Karpas-422 (cell line): ENCODE measurements at regions not wholly inside any gene's neighbourhood (a gene's known extent, or its start where the extent isn't known, plus 50 kb on each side); places are given as distances from the start of the nearest gene placed in this dataset.

Experiments used
- DNase-seq: peaks from one replicate; pipeline ENCODE4 v3.0.0-alpha.2; 2015
- H2AFZ ChIP-seq: fragments of 200-600 bp; sonication (generic); 2 replicates; pipeline ENCODE4 v1.6.1; 2014; ENCODE audit warnings: antibody characterized with exemption, low read length, mixed read lengths
- H3K27ac ChIP-seq: fragments of 200-600 bp; sonication (generic); 2 replicates; pipeline ENCODE4 v1.5.1; 2014; ENCODE audit warnings: mild to moderate bottlenecking, low read length, moderate library complexity
- H3K27me3 ChIP-seq: fragments of 200-600 bp; sonication (generic); 2 replicates; pipeline ENCODE4 v1.6.1; 2014; ENCODE audit warnings: low read length, mixed read lengths
- H3K36me3 ChIP-seq: fragments of 200-600 bp; sonication (generic); 2 replicates; pipeline ENCODE4 v1.6.1; 2014; ENCODE audit warnings: low read length, mixed read lengths; ENCODE audit not compliant: insufficient read depth
- H3K4me1 ChIP-seq: fragments of 200-600 bp; sonication (generic); 2 replicates; pipeline ENCODE4 v1.6.1; 2014; ENCODE audit warnings: mild to moderate bottlenecking, low read length, mixed read lengths
- H3K4me2 ChIP-seq: fragments of 200-600 bp; sonication (generic); 2 replicates; pipeline ENCODE4 v1.6.1; 2014; ENCODE audit warnings: low read length, low read depth, mild to moderate bottlenecking; ENCODE audit not compliant: poor library complexity, severe bottlenecking
- H3K4me3 ChIP-seq: fragments of 200-600 bp; sonication (generic); 2 replicates; pipeline ENCODE4 v1.5.1; 2014; ENCODE audit warnings: mild to moderate bottlenecking, antibody characterized with exemption, low read length, mixed read lengths
- H3K79me2 ChIP-seq: fragments of 200-600 bp; sonication (generic); 2 replicates; pipeline ENCODE4 v1.6.1; 2014; ENCODE audit warnings: mild to moderate bottlenecking, low read length, mixed read lengths
- H3K9ac ChIP-seq: fragments of 200-600 bp; sonication (generic); 2 replicates; pipeline ENCODE4 v1.6.0; 2014; ENCODE audit warnings: low read length
- H3K9me2 ChIP-seq: fragments of 200-600 bp; sonication (generic), shearing (Covaris generic); replicated peaks from 2 replicates; pipeline ENCODE4 v1.6.0; 2014; ENCODE audit warnings: mild to moderate bottlenecking, low read length, moderate library complexity; ENCODE audit not compliant: insufficient read depth
- H3K9me3 ChIP-seq: fragments of 300-700, 200-600 bp; sonication (generic); 2 replicates; pipeline ENCODE4 v1.6.1; 2014; ENCODE audit warnings: low read length, mixed read lengths
- H4K20me1 ChIP-seq: fragments of 200-600 bp; sonication (generic); 2 replicates; pipeline ENCODE4 v1.6.1; 2014; ENCODE audit warnings: mild to moderate bottlenecking, antibody characterized with exemption, low read length, low read depth; ENCODE audit not compliant: insufficient read depth

- Histone ChIP-seq H4K20me1 (no peaks in the 10 kb centered on the region), H3K9ac (no peak overlapping the region), H3K36me3 (no peaks in the 10 kb centered on the region), H3K4me3 (no peak overlapping the region), H2AFZ (no peak overlapping the region), H3K9me3 (no peaks in the 10 kb centered on the region), H3K79me2 (no peaks in the 10 kb centered on the region), H3K4me1 (no peaks in the 10 kb centered on the region), H3K9me2 (no peaks in the 10 kb centered on the region), H3K27me3 (no peaks in the 10 kb centered on the region), H3K4me2 (no peak overlapping the region), H3K27ac (no peak overlapping the region)
- DNase-seq, result no peak
Measured at GRCh38 chr5:61771062-61771461, 439.0 kb downstream of the ZSWIM6 start.

DNA sequence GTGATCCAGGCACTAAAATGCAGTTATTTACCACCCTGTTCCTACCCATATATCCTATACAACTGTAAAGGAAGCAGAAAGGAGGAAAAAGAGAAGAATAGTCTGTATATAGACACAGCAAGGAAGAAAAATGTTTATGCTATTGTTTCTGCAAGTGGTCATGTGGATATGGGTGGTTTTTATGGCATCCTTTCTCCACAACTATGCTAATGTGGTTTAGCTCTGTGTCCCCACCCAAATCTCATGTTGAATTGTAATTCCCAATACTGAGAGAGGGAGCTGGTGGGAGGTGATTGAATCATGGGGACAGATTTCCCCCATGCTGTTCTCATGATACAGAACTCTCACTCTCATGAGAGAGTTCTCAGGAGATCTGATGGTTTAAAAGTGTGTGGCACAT is 439.8 kb downstream of the ZSWIM6 start:
- H3K27me3 ChIP-seq, result no peaks in the 10 kb centered on the region
- no peak overlapping the region for H3K27ac ChIP-seq
- H2AFZ ChIP-seq, result no peak overlapping the region
- no peaks in the 10 kb centered on the region for H3K36me3 ChIP-seq
- no peak overlapping the region for H3K9ac ChIP-seq
- no peaks in the 10 kb centered on the region for H3K79me2 ChIP-seq
- H3K4me1 ChIP-seq, result no peaks in the 10 kb centered on the region
- DNase-seq, result no peak
- H3K4me3 ChIP-seq, result no peak overlapping the region
- no peaks in the 10 kb centered on the region for H4K20me1 ChIP-seq
- no peaks in the 10 kb centered on the region for H3K9me2 ChIP-seq
- H3K9me3 ChIP-seq, result no peaks in the 10 kb centered on the region
- no peak overlapping the region for H3K4me2 ChIP-seq

GRCh38 chr5:61775901-61776300 is 443.8 kb downstream of the ZSWIM6 start:
- Histone ChIP-seq H3K4me2 (no peak overlapping the region), H3K9me2 (no peaks in the 10 kb centered on the region), H3K9me3 (no peaks in the 10 kb centered on the region), H3K27ac (no peak overlapping the region), H3K79me2 (no peaks in the 10 kb centered on the region), H2AFZ (no peak overlapping the region), H3K4me1 (peaks cover 5% of the 10 kb centered on the region; the same call in 1 of the 2 replicates), H3K27me3 (no peaks in the 10 kb centered on the region), H4K20me1 (no peaks in the 10 kb centered on the region), H3K36me3 (no peaks in the 10 kb centered on the region), H3K4me3 (no peak overlapping the region), H3K9ac (no peak overlapping the region)
- DNase-seq, result no peak

- peaks cover 5% of the 10 kb centered on the region; the same call in 1 of the 2 replicates for H3K4me1 ChIP-seq
- H2AFZ ChIP-seq, result no peak overlapping the region
- no peak overlapping the region for H3K4me3 ChIP-seq
- no peaks in the 10 kb centered on the region for H3K9me2 ChIP-seq
- no peak overlapping the region for H3K27ac ChIP-seq
- no peak overlapping the region for H3K4me2 ChIP-seq
- H3K9ac ChIP-seq, result no peak overlapping the region
- no peak for DNase-seq
- H3K9me3 ChIP-seq, result no peaks in the 10 kb centered on the region
- no peaks in the 10 kb centered on the region for H3K79me2 ChIP-seq
- no peaks in the 10 kb centered on the region for H3K36me3 ChIP-seq
- H4K20me1 ChIP-seq, result no peaks in the 10 kb centered on the region
- no peaks in the 10 kb centered on the region for H3K27me3 ChIP-seq
Measured at GRCh38 chr5:61777292-61777691, 445.2 kb downstream of the ZSWIM6 start.

GRCh38 chr5:61779743-61780142 is 447.7 kb downstream of the ZSWIM6 start:
- no peaks in the 10 kb centered on the region for H4K20me1 ChIP-seq
- no peaks in the 10 kb centered on the region for H3K36me3 ChIP-seq
- no peaks in the 10 kb centered on the region for H3K9me2 ChIP-seq
- no peak overlapping the region for H3K27ac ChIP-seq
- no peak overlapping the region for H3K4me2 ChIP-seq
- H3K4me1 ChIP-seq, result peaks cover 5% of the 10 kb centered on the region; the same call in 1 of the 2 replicates
- H3K9me3 ChIP-seq, result no peaks in the 10 kb centered on the region
- DNase-seq, result no peak
- H3K27me3 ChIP-seq, result no peaks in the 10 kb centered on the region
- H2AFZ ChIP-seq, result no peak overlapping the region
- H3K9ac ChIP-seq, result no peak overlapping the region
- H3K4me3 ChIP-seq, result no peak overlapping the region
- no peaks in the 10 kb centered on the region for H3K79me2 ChIP-seq

GRCh38 chr5:61783481-61783880 is 451.4 kb downstream of the ZSWIM6 start:
- Histone ChIP-seq H3K36me3 (no peaks in the 10 kb centered on the region), H3K9me3 (no peaks in the 10 kb centered on the region), H4K20me1 (no peaks in the 10 kb centered on the region), H3K4me2 (no peak overlapping the region), H3K9ac (no peak overlapping the region), H3K4me1 (no peaks in the 10 kb centered on the region), H3K9me2 (no peaks in the 10 kb centered on the region), H3K27ac (no peak overlapping the region), H3K79me2 (no peaks in the 10 kb centered on the region), H2AFZ (no peak overlapping the region), H3K27me3 (no peaks in the 10 kb centered on the region), H3K4me3 (no peak overlapping the region)
- no peak for DNase-seq

- Histone ChIP-seq H3K9me2 (no peaks in the 10 kb centered on the region), H3K36me3 (no peaks in the 10 kb centered on the region), H3K79me2 (no peaks in the 10 kb centered on the region), H3K4me2 (no peak overlapping the region), H3K4me3 (no peak overlapping the region), H3K4me1 (no peaks in the 10 kb centered on the region), H4K20me1 (no peaks in the 10 kb centered on the region), H3K27me3 (no peaks in the 10 kb centered on the region), H3K9me3 (no peaks in the 10 kb centered on the region), H3K27ac (no peak overlapping the region), H3K9ac (no peak overlapping the region), H2AFZ (no peak overlapping the region)
- no peak for DNase-seq
Measured at GRCh38 chr5:61784341-61784740, 452.3 kb downstream of the ZSWIM6 start.

DNA sequence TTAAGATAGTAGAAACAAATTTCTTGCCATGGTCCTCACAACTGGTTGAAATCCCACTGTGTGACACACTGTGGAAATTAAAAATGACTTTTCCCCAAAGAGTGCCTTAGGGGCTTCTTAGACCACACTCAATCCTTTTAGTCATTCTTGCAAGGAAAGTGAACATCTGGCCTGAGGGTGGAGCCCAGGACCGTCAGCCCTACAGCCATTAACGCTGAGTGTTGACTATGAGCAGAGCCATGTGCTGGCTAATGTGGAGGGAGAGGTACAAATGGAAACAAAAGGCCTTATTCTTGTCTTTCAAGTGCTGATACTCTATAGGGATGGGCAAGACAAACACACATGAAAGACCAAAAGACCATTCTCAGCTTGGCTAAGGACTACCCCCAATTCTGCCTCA is 456.5 kb downstream of the ZSWIM6 start:
- no peak for DNase-seq
- no peaks in the 10 kb centered on the region for H3K9me3 ChIP-seq
- no peak overlapping the region for H3K9ac ChIP-seq
- no peaks in the 10 kb centered on the region for H3K36me3 ChIP-seq
- no peak overlapping the region for H3K27ac ChIP-seq
- no peaks in the 10 kb centered on the region for H3K9me2 ChIP-seq
- H2AFZ ChIP-seq, result no peak overlapping the region
- no peak overlapping the region for H3K4me2 ChIP-seq
- no peaks in the 10 kb centered on the region for H3K79me2 ChIP-seq
- no peaks in the 10 kb centered on the region for H4K20me1 ChIP-seq
- no peaks in the 10 kb centered on the region for H3K4me1 ChIP-seq
- H3K27me3 ChIP-seq, result no peaks in the 10 kb centered on the region
- no peak overlapping the region for H3K4me3 ChIP-seq

DNA sequence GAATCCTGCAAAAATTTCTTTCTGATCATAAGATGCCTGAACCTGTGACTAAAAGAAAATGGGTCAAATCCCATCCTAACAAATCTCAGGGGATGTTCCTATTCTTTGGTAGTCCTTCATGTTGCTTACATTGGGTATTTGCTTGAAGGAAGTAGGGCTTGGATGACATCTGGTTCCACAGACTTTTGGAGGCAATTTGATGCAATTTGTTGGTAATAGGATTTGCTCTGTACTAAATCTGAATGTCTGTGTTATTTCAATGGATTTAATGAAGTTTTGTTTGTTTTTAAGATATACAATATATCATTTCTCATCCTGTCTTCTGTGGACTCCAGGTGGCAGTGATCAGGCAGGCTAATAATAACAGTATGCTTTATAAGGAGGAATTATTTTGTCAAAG is 457.9 kb downstream of the ZSWIM6 start:
- Histone ChIP-seq H3K4me1 (no peaks in the 10 kb centered on the region), H3K4me3 (no peak overlapping the region), H3K4me2 (no peak overlapping the region), H3K79me2 (no peaks in the 10 kb centered on the region), H4K20me1 (no peaks in the 10 kb centered on the region), H3K27me3 (no peaks in the 10 kb centered on the region), H3K36me3 (no peaks in the 10 kb centered on the region), H2AFZ (no peak overlapping the region), H3K9me2 (no peaks in the 10 kb centered on the region), H3K27ac (no peak overlapping the region), H3K9ac (no peak overlapping the region), H3K9me3 (no peaks in the 10 kb centered on the region)
- DNase-seq, result no peak
